Smooth muscle cell (in vitro differentiated cells): ENCODE measurements at regions not wholly inside any gene's neighbourhood (a gene's known extent, or its start where the extent isn't known, plus 50 kb on each side); places are given as distances from the start of the nearest gene placed in this dataset.

ENCODE experiments used
- DNase-seq: peaks from one replicate; lab custom pipeline; 2025; ENCODE audit not compliant: unreplicated experiment; lab: John Stamatoyannopoulos, UW
- H2AFZ ChIP-seq: fragments of 200-600 bp; sonication (generic); 2 replicates; pipeline ENCODE4 v1.6.0; 2016; ENCODE audit warnings: antibody characterized with exemption, low read depth, mild to moderate bottlenecking
- H3F3A ChIP-seq: fragments of 200-600 bp; sonication (generic); 2 replicates; pipeline ENCODE4 v1.6.0; 2017; ENCODE audit warnings: antibody characterized with exemption, low read depth
- H3K27ac ChIP-seq: fragments of 200-600 bp; sonication (generic); 2 replicates; pipeline ENCODE4 v1.5.1; 2016; ENCODE audit warnings: low read depth, mild to moderate bottlenecking
- H3K27me3 ChIP-seq: fragments of 200-600 bp; sonication (generic); 2 replicates; pipeline ENCODE4 v1.6.1; 2016; ENCODE audit warnings: low read depth, mild to moderate bottlenecking
- H3K36me3 ChIP-seq: fragments of 200-600 bp; sonication (generic); 2 replicates; pipeline ENCODE4 v1.5.1; 2016; ENCODE audit warnings: low read depth
- H3K4me1 ChIP-seq: fragments of 200-600 bp; sonication (generic); 2 replicates; pipeline ENCODE4 v1.5.1; 2016; ENCODE audit warnings: low read depth
- H3K4me2 ChIP-seq: fragments of 200-600 bp; sonication (generic); 2 replicates; pipeline ENCODE4 v1.6.0; 2016; ENCODE audit warnings: mild to moderate bottlenecking
- H3K4me3 ChIP-seq: fragments of 200-600 bp; sonication (generic); 2 replicates; pipeline ENCODE4 v1.5.1; 2016; ENCODE audit warnings: mild to moderate bottlenecking
- H3K79me2 ChIP-seq: fragments of 200-600 bp; sonication (generic); 2 replicates; pipeline ENCODE4 v1.6.0; 2016; ENCODE audit warnings: low read depth, mild to moderate bottlenecking
- H3K9ac ChIP-seq: fragments of 200-600 bp; sonication (generic); 2 replicates; pipeline ENCODE4 v1.6.0; 2016; ENCODE audit warnings: low read depth
- H3K9me3 ChIP-seq: fragments of 200-600 bp; sonication (generic); replicated peaks from 2 replicates; pipeline ENCODE4 v1.5.1; 2016; ENCODE audit warnings: low read depth
- H4K20me1 ChIP-seq: fragments of 200-600 bp; sonication (generic); 2 replicates; pipeline ENCODE4 v1.6.0; 2016; ENCODE audit warnings: low read depth
- WGBS: methylation state at CpG from one replicate; pipeline ENCODE4 v1.1.7; 2016; ENCODE audit warnings: low lambda C conversion rate; 5-methylcytosine and 5-hydroxymethylcytosine counted together
- TF ChIP-seq, protein P1 (sequence below): fragments of 200-600 bp; sonication (generic); IDR thresholded peaks from 2 replicates; pipeline ENCODE4 v1.5.1; 2017; ENCODE audit warnings: borderline replicate concordance, mild to moderate bottlenecking, antibody characterized with exemption; ENCODE audit not compliant: insufficient read depth, poor library complexity, severe bottlenecking

DNA sequence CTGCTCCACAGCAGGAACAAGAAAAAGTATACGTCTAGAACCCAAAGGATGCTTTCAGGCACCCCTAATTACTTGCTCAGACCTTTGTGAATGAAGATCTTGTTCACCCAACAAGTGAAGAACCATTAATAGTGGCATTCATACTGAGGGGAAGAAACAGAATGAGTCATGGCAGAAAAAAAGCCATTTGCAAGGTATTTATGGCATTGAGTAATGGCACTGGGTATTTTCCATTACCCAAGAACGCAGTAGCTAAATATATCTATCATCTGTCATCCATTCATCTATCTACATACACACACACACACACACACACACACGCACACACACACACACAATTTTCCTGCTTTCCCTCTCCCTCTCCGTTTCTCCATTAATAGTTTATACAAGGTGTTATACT is 56.4 kb upstream of the XIRP2 start:
- H3K9me3 ChIP-seq = no peaks in the 10 kb centered on the region
- DNase-seq = no peak

DNA sequence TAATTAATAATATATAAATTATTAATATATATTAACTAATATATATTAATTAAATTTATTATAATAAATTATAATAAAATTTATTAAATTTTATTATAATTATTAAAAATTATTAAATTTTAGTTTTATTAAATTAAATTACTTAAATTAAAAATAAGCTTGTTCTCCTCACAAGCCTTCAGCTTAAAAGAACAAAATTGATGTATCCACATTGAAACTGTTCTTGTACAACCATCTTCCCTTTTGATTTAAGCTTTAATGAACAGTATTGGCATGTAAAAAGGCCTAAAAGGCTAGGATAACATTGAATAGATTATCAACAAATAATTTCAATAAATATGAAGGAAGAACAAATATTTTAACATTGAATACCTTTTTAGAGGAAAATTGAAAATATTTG is 62.4 kb upstream of the XIRP2 start:
- no peaks in the 10 kb centered on the region for H3K36me3 ChIP-seq
- no peaks in the 10 kb centered on the region for H3F3A ChIP-seq
- H3K79me2 ChIP-seq = no peaks in the 10 kb centered on the region
- no peaks in the 10 kb centered on the region for H3K4me1 ChIP-seq
- no peak overlapping the region for H2AFZ ChIP-seq
- H3K4me3 ChIP-seq = no peak overlapping the region
- no peaks in the 10 kb centered on the region for H3K27me3 ChIP-seq
- TF ChIP-seq, protein P1, sequence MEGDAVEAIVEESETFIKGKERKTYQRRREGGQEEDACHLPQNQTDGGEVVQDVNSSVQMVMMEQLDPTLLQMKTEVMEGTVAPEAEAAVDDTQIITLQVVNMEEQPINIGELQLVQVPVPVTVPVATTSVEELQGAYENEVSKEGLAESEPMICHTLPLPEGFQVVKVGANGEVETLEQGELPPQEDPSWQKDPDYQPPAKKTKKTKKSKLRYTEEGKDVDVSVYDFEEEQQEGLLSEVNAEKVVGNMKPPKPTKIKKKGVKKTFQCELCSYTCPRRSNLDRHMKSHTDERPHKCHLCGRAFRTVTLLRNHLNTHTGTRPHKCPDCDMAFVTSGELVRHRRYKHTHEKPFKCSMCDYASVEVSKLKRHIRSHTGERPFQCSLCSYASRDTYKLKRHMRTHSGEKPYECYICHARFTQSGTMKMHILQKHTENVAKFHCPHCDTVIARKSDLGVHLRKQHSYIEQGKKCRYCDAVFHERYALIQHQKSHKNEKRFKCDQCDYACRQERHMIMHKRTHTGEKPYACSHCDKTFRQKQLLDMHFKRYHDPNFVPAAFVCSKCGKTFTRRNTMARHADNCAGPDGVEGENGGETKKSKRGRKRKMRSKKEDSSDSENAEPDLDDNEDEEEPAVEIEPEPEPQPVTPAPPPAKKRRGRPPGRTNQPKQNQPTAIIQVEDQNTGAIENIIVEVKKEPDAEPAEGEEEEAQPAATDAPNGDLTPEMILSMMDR = no peak
- H4K20me1 ChIP-seq = no peaks in the 10 kb centered on the region
- H3K27ac ChIP-seq = no peak overlapping the region
- H3K4me2 ChIP-seq = no peak overlapping the region
- H3K9ac ChIP-seq = no peak overlapping the region
- DNase-seq = no peak
- no peaks in the 10 kb centered on the region for H3K9me3 ChIP-seq

More for the DNA sequence above, 56.4 kb upstream of the XIRP2 start:
- WGBS = 72% methylated on average over 4 of the region's 4 CpGs
- Histone ChIP-seq H2AFZ (no peak overlapping the region), H3K4me3 (no peak overlapping the region), H3K27ac (no peak overlapping the region), H3K4me2 (no peak overlapping the region), H3K4me1 (no peaks in the 10 kb centered on the region), H4K20me1 (no peaks in the 10 kb centered on the region), H3K9ac (no peak overlapping the region), H3K36me3 (no peaks in the 10 kb centered on the region), H3K79me2 (no peaks in the 10 kb centered on the region), H3K27me3 (no peaks in the 10 kb centered on the region), H3F3A (no peaks in the 10 kb centered on the region)
- TF ChIP-seq, protein P1 = no peak

DNA sequence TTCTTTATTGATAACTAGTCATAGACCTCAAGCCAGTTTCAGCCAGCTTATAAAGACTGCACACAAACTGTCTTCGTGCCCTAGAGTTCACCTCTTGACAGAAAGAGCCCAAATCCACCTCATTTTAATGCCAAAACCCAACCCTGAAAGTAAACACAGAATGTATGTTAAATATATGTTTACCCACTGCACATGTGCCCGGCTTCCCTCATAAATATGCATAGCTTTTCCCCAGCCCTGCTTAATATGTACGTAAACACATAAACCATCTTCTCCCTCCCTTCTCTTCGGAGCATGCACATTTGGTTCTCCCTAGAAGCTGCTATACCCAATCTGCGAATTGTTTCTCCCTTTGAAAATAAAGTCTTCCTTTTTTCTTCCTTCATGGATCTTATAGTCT is 73.9 kb upstream of the XIRP2 start:
- TF ChIP-seq, protein P1 = no peak
- H3K4me1 ChIP-seq = no peaks in the 10 kb centered on the region

DNA sequence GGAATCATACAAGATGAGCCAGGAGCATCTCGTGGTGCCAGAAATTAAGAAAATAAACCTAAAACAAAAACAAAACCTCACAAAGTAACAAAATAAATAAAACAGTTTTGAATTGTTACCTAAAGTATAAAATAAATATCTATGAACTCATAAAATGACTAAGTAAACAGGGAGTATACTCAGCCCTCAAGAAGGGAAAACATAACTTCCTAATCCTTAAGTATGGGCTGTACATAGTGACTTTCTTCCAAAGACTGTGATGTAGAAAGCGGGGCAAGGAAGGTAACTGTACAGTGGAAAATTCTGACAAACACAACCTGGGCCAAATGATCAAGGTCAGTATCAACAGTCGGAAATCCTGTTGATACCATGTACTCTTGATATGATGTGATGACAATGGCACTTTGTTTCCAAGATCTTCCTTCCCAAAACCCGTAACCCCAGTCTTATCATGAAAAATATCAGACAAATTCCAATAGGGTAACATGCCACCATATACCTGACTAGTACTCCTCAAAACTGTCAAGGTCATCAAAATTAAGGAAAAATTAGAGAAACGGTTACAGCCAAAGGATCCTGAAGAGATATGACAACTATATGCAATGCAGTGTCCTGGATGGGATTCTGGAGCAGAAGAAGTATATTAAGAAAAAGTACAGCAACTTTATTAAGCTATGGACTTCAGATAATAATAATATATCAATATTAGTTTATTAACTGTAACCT is 76.0 kb upstream of the XIRP2 start:
- Histone ChIP-seq H3K4me1 (no peaks in the 10 kb centered on the region), H3K36me3 (no peaks in the 10 kb centered on the region), H2AFZ (no peak overlapping the region), H3K4me3 (no peak overlapping the region), H3K4me2 (no peak overlapping the region), H3K79me2 (no peaks in the 10 kb centered on the region), H3F3A (no peaks in the 10 kb centered on the region), H4K20me1 (no peaks in the 10 kb centered on the region), H3K9ac (no peak overlapping the region), H3K27me3 (no peaks in the 10 kb centered on the region), H3K27ac (no peak overlapping the region), H3K9me3 (no peaks in the 10 kb centered on the region)
- no peak for DNase-seq
- TF ChIP-seq, protein P1 = no peak
- WGBS = 92% methylated on average over 5 of the region's 5 CpGs

More for the DNA sequence above, 73.9 kb upstream of the XIRP2 start:
- Histone ChIP-seq H3K9ac (no peak overlapping the region), H3F3A (no peaks in the 10 kb centered on the region), H2AFZ (no peak overlapping the region), H3K4me2 (no peak overlapping the region), H3K27me3 (no peaks in the 10 kb centered on the region), H3K27ac (no peak overlapping the region), H3K4me3 (no peak overlapping the region), H3K79me2 (no peaks in the 10 kb centered on the region), H3K36me3 (no peaks in the 10 kb centered on the region), H4K20me1 (no peaks in the 10 kb centered on the region), H3K9me3 (no peaks in the 10 kb centered on the region)
- DNase-seq = no peak
- WGBS = 79% methylated on average over 5 of the region's 5 CpGs
